Tibial nerve (tissue), 4 donors: ENCODE measurements at regions not wholly inside any gene's neighbourhood (a gene's known extent, or its start where the extent isn't known, plus 50 kb on each side); places are given as distances from the start of the nearest gene placed in this dataset.

Source experiments
- DNase-seq, 2 donors: peaks; one replicate each; pipeline ENCODE4 v3.0.0-alpha.2; 2019; ENCODE audit warnings: low spot score in 2 of 2
- H3K27ac ChIP-seq, 4 donors: fragments of 200-600 bp; sonication (generic) in 3 of 4; one replicate each; pipeline ENCODE4 v1.5.1; 2017 to 2019; ENCODE audit warnings: mild to moderate bottlenecking in 1 of 4
- H3K27me3 ChIP-seq, 2 donors: fragments of 200-600 bp; sonication (generic) in 1 of 2; one replicate each; pipeline versions ENCODE4 v1.5.1 to v1.6.0; 2017 to 2019
- H3K36me3 ChIP-seq, 3 donors: fragments of 200-600 bp; sonication (generic); one replicate each; pipeline ENCODE4 v1.5.1; 2018 to 2019
- H3K4me1 ChIP-seq, 4 donors: fragments of 200-600 bp; sonication (generic) in 3 of 4; one replicate each; pipeline ENCODE4 v1.5.1; 2017 to 2019
- H3K4me3 ChIP-seq, 4 donors: fragments of 200-600 bp; sonication (generic) in 3 of 4; one replicate each; pipeline ENCODE4 v1.5.1; 2017 to 2019; ENCODE audit warnings: mild to moderate bottlenecking in 1 of 4, moderate library complexity in 1 of 4
- H3K9me3 ChIP-seq, 4 donors: fragments of 200-600 bp; sonication (generic) in 3 of 4; one replicate each; pipeline ENCODE4 v1.5.1; 2017 to 2019
- EP300 ChIP-seq, 2 donors: sonication (generic); formaldehyde crosslinking; IDR thresholded peaks; one replicate each; pipeline ENCODE4 v1.6.1; 2017; ENCODE audit warnings: antibody characterized with exemption in 2 of 2, mild to moderate bottlenecking in 1 of 2
- POLR2A ChIP-seq, 2 donors: fragments of 450-650 bp; IDR thresholded peaks; one replicate each; pipeline ENCODE4 v1.6.1; 2017; ENCODE audit warnings: antibody characterized with exemption in 2 of 2, mild to moderate bottlenecking in 2 of 2, moderate library complexity in 2 of 2
- WGBS, 2 donors: methylation state at CpG; one replicate each; pipeline ENCODE4 v1.1.5; 2018; 5-methylcytosine and 5-hydroxymethylcytosine counted together
- TF ChIP-seq, protein P1 (sequence below), 5 experiments: fragments of 200-600 bp in 3 of 5; fragments of 450-650 bp in 2 of 5; sonication (generic) in 3 of 5; IDR thresholded peaks; one replicate each; pipeline ENCODE4 v1.5.1; 2016 to 2019; ENCODE audit warnings: antibody characterized with exemption in 5 of 5, mild to moderate bottlenecking in 3 of 5, moderate library complexity in 2 of 5

- H3K9me3 ChIP-seq: peaks cover 0 to 21% (median 0%) of the 10 kb centered on the region in 4 donors
- no peak overlapping the region for H3K27ac ChIP-seq
- no peak for DNase-seq
- 54 to 68% methylated on average over 1 of the region's 1 CpG for WGBS, 2 donors
- no peaks in the 10 kb centered on the region for H3K36me3 ChIP-seq
- no peaks in the 10 kb centered on the region for H3K4me1 ChIP-seq
- no peak overlapping the region for H3K4me3 ChIP-seq
- no peak for TF ChIP-seq POLR2A (IDR thresholded peaks at IDR 0.05)
- no peak for TF ChIP-seq EP300 (IDR thresholded peaks at IDR 0.05)
- TF ChIP-seq, protein P1, sequence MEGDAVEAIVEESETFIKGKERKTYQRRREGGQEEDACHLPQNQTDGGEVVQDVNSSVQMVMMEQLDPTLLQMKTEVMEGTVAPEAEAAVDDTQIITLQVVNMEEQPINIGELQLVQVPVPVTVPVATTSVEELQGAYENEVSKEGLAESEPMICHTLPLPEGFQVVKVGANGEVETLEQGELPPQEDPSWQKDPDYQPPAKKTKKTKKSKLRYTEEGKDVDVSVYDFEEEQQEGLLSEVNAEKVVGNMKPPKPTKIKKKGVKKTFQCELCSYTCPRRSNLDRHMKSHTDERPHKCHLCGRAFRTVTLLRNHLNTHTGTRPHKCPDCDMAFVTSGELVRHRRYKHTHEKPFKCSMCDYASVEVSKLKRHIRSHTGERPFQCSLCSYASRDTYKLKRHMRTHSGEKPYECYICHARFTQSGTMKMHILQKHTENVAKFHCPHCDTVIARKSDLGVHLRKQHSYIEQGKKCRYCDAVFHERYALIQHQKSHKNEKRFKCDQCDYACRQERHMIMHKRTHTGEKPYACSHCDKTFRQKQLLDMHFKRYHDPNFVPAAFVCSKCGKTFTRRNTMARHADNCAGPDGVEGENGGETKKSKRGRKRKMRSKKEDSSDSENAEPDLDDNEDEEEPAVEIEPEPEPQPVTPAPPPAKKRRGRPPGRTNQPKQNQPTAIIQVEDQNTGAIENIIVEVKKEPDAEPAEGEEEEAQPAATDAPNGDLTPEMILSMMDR (IDR thresholded peaks at IDR 0.05): no peak
- H3K27me3 ChIP-seq: no peaks in the 10 kb centered on the region
These were observed 84.8 kb upstream of the MAP1LC3B2 start for GRCh38 chr12:116474331-116474730.

DNA sequence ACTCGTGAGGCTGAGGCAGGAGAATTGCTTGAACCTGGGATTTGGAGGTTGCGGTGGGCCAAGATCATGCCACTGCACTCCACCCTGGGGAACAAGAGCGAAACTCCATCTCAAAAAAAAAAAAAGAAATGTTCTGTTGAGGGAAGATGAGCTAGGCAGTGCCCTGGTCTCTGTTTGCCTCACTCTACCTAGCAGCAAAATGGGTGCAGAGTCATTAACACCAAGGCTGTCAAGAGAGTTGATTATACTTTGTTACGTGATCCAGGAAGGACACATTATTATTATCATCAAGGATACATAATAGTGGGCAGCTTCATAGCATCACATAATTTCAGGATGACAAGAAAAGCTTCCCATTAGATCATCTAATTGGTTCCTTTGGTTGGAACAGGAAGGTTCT is 84.3 kb upstream of the MAP1LC3B2 start:
- peaks cover 0 to 21% (median 0%) of the 10 kb centered on the region in 4 donors for H3K9me3 ChIP-seq
- DNase-seq: no peak
- 98 to 100% methylated on average over 4 of the region's 4 CpGs for WGBS, 2 donors
- TF ChIP-seq, protein P1 (IDR thresholded peaks at IDR 0.05): no peak
- TF ChIP-seq POLR2A (IDR thresholded peaks at IDR 0.05): no peak
- TF ChIP-seq EP300 (IDR thresholded peaks at IDR 0.05): no peak
- H3K4me1 ChIP-seq: no peaks in the 10 kb centered on the region
- no peaks in the 10 kb centered on the region for H3K36me3 ChIP-seq
- no peak overlapping the region for H3K27ac ChIP-seq
- no peak overlapping the region for H3K4me3 ChIP-seq
- no peaks in the 10 kb centered on the region for H3K27me3 ChIP-seq

DNA sequence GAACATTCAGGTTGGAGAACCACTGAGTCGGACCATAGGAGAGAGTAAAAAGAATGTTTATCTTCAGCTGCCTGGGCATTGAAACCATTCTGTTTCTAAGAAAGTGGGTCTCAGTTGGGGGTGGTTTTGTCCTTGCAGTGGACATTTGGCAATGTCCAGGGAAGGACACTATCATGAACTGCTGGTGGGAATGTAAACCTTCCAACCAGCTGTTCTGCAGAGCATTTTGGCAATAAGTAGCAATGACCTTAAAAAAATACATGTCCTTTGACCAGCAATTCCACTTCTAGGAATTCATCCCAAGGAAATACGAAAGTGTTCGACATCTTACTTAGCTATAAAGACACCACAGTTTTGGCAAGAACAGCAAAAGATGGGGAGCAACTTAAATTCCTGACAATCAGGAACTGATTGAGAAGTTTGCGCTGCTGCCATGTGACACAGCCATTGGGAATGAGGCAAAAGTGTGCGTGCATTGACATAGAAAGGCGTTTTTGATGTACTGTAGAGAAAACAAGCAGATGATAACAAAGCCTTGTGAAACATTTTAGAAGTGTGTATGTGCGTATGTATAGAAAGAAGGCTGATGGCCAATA is 82.9 kb upstream of the MAP1LC3B2 start:
- TF ChIP-seq, protein P1 (IDR thresholded peaks at IDR 0.05): no peak
- TF ChIP-seq POLR2A (IDR thresholded peaks at IDR 0.05) (no peak), EP300 (IDR thresholded peaks at IDR 0.05) (no peak)
- Histone ChIP-seq H3K36me3 (no peaks in the 10 kb centered on the region), H3K27ac (no peak overlapping the region), H3K27me3 (no peaks in the 10 kb centered on the region), H3K4me3 (no peak overlapping the region), H3K9me3 (peaks cover 0 to 21% (median 0%) of the 10 kb centered on the region in 4 donors), H3K4me1 (no peaks in the 10 kb centered on the region)
- WGBS, 2 donors: 85 to 86% methylated on average over 7 of the region's 7 CpGs
- DNase-seq: no peak

- Histone ChIP-seq H3K27me3 (no peaks in the 10 kb centered on the region), H3K27ac (no peak overlapping the region), H3K4me3 (no peak overlapping the region), H3K9me3 (peaks cover 0 to 19% (median 0%) of the 10 kb centered on the region in 4 donors), H3K36me3 (no peaks in the 10 kb centered on the region), H3K4me1 (no peaks in the 10 kb centered on the region)
- no peak for DNase-seq
- TF ChIP-seq EP300 (IDR thresholded peaks at IDR 0.05) (no peak), POLR2A (IDR thresholded peaks at IDR 0.05) (no peak)
- TF ChIP-seq, protein P1 (IDR thresholded peaks at IDR 0.05): no peak
- WGBS, 2 donors: 78 to 87% methylated on average over 6 of the region's 6 CpGs
These were observed 80.9 kb upstream of the MAP1LC3B2 start for GRCh38 chr12:116478243-116478773.

DNA sequence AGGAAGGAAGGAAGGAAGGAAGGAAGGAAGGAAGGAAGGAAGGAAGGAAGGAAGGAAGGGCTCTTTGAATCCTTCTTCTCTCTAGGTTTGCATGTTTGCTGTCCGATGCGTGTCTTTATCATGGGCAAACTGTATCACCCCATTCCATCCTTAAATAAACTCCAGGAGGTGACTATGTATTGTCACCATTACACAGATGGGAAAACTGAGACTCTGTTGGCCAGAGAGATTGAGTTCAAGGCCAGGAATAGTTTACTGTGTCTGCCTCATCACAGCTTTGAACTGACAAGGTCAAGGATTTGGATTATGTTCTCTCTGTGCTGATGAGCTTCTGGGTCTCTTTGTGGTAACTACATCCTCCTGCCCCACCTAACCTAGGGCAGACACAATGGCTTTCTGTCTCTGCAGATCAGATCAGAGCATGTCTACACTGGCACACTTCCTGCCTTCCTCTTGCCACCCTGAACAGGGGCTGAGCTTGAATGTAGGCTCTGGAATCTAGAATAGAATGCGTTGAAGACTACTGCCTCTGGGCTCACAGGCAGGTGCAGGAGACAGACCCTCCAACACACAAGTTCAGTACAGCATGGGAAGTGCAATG is 78.9 kb upstream of the MAP1LC3B2 start:
- WGBS, 2 donors: 69 to 71% methylated on average over 3 of the region's 3 CpGs
- Histone ChIP-seq H3K36me3 (no peaks in the 10 kb centered on the region), H3K27me3 (no peaks in the 10 kb centered on the region), H3K9me3 (peaks cover 0 to 15% (median 0%) of the 10 kb centered on the region in 4 donors), H3K4me3 (no peak overlapping the region), H3K27ac (no peak overlapping the region), H3K4me1 (peaks cover 0 to 14% (median 0%) of the 10 kb centered on the region in 4 donors)
- no peak for TF ChIP-seq EP300 (IDR thresholded peaks at IDR 0.05)
- no peak for TF ChIP-seq POLR2A (IDR thresholded peaks at IDR 0.05)
- TF ChIP-seq, protein P1 (IDR thresholded peaks at IDR 0.05): no peak
- DNase-seq: no peak
